ENCODE measurements at regions not wholly inside any gene's neighbourhood (a gene's known extent, or its start where the extent isn't known, plus 50 kb on each side); places are given as distances from the start of the nearest gene placed in this dataset.

GRCh38 chr13:68125087-68125480 lies 894.9 kb upstream of the PCDH9 start:
- H3K4me1 Mint-ChIP-seq = no peaks in the 10 kb centered on the region
- no peaks in the 10 kb centered on the region for H3K9me3 Mint-ChIP-seq
- H3K27me3 Mint-ChIP-seq (ENCODE audit: low read depth) = no peaks in the 10 kb centered on the region
- TF ChIP-seq CTCF (IDR thresholded peaks at IDR 0.05; ENCODE audit: unreplicated experiment in 3 of 3) = no peak
- no peak overlapping the region for H3K27ac Mint-ChIP-seq
- H3K36me3 Mint-ChIP-seq (ENCODE audit: low read depth) = no peaks in the 10 kb centered on the region
- no peak overlapping the region for H3K4me3 Mint-ChIP-seq

GRCh38 chr13:68124437-68125086 lies 894.4 kb upstream of the PCDH9 start:
- H3K36me3 Mint-ChIP-seq (ENCODE audit: low read depth) = no peaks in the 10 kb centered on the region
- TF ChIP-seq CTCF (IDR thresholded peaks at IDR 0.05; ENCODE audit: unreplicated experiment in 3 of 3) = no peak

GRCh38 chr13:68110178-68110768 lies 880.1 kb upstream of the PCDH9 start:
- no peaks in the 10 kb centered on the region for H3K36me3 Mint-ChIP-seq (ENCODE audit: low read depth)
- no peaks in the 10 kb centered on the region for H3K4me1 Mint-ChIP-seq
- peaks cover 20% of the 10 kb centered on the region for H3K9me3 Mint-ChIP-seq

More at GRCh38 chr13:68124437-68125086, 894.4 kb upstream of the PCDH9 start:
- H3K9me3 Mint-ChIP-seq = no peaks in the 10 kb centered on the region
- no peak overlapping the region for H3K4me3 Mint-ChIP-seq
- H3K4me1 Mint-ChIP-seq = no peaks in the 10 kb centered on the region
- H3K27me3 Mint-ChIP-seq (ENCODE audit: low read depth) = no peaks in the 10 kb centered on the region
- H3K27ac Mint-ChIP-seq = no peak overlapping the region

GRCh38 chr13:68107667-68108066 lies 877.5 kb upstream of the PCDH9 start:
- Mint-ChIP-seq H3K4me1 (no peaks in the 10 kb centered on the region), H3K27me3 (ENCODE audit: low read depth) (no peaks in the 10 kb centered on the region), H3K4me3 (no peak overlapping the region)

More at GRCh38 chr13:68110178-68110768, 880.1 kb upstream of the PCDH9 start:
- no peak for TF ChIP-seq CTCF (IDR thresholded peaks at IDR 0.05; ENCODE audit: unreplicated experiment in 3 of 3)
- H3K27ac Mint-ChIP-seq = no peak overlapping the region
- H3K27me3 Mint-ChIP-seq (ENCODE audit: low read depth) = no peaks in the 10 kb centered on the region
- H3K4me3 Mint-ChIP-seq = no peak overlapping the region

GRCh38 chr13:68099631-68100030 lies 869.5 kb upstream of the PCDH9 start:
- H3K36me3 Mint-ChIP-seq (ENCODE audit: low read depth) = no peaks in the 10 kb centered on the region
- no peak overlapping the region for H3K4me3 Mint-ChIP-seq
- H3K9me3 Mint-ChIP-seq = peaks cover 3% of the 10 kb centered on the region
- H3K4me1 Mint-ChIP-seq = no peaks in the 10 kb centered on the region
- TF ChIP-seq CTCF (IDR thresholded peaks at IDR 0.05; ENCODE audit: unreplicated experiment in 3 of 3) = no peak
- H3K27ac Mint-ChIP-seq = no peak overlapping the region
- no peaks in the 10 kb centered on the region for H3K27me3 Mint-ChIP-seq (ENCODE audit: low read depth)

More at GRCh38 chr13:68107667-68108066, 877.5 kb upstream of the PCDH9 start:
- Mint-ChIP-seq H3K9me3 (peaks cover 20% of the 10 kb centered on the region), H3K27ac (no peak overlapping the region), H3K36me3 (ENCODE audit: low read depth) (no peaks in the 10 kb centered on the region)
- no peak for TF ChIP-seq CTCF (IDR thresholded peaks at IDR 0.05; ENCODE audit: unreplicated experiment in 3 of 3)

GRCh38 chr13:68081061-68081460 lies 850.9 kb upstream of the PCDH9 start:
- Mint-ChIP-seq H3K4me3 (no peak overlapping the region), H3K27ac (no peak overlapping the region), H3K9me3 (no peaks in the 10 kb centered on the region), H3K27me3 (ENCODE audit: low read depth) (no peaks in the 10 kb centered on the region), H3K36me3 (ENCODE audit: low read depth) (no peaks in the 10 kb centered on the region), H3K4me1 (no peaks in the 10 kb centered on the region)
- TF ChIP-seq CTCF (IDR thresholded peaks at IDR 0.05; ENCODE audit: unreplicated experiment in 3 of 3) = no peak

Measured in nephron (organoid).